ENCODE measurements at regions not wholly inside any gene's neighbourhood (a gene's known extent, or its start where the extent isn't known, plus 50 kb on each side); places are given as distances from the start of the nearest gene placed in this dataset.

DNA sequence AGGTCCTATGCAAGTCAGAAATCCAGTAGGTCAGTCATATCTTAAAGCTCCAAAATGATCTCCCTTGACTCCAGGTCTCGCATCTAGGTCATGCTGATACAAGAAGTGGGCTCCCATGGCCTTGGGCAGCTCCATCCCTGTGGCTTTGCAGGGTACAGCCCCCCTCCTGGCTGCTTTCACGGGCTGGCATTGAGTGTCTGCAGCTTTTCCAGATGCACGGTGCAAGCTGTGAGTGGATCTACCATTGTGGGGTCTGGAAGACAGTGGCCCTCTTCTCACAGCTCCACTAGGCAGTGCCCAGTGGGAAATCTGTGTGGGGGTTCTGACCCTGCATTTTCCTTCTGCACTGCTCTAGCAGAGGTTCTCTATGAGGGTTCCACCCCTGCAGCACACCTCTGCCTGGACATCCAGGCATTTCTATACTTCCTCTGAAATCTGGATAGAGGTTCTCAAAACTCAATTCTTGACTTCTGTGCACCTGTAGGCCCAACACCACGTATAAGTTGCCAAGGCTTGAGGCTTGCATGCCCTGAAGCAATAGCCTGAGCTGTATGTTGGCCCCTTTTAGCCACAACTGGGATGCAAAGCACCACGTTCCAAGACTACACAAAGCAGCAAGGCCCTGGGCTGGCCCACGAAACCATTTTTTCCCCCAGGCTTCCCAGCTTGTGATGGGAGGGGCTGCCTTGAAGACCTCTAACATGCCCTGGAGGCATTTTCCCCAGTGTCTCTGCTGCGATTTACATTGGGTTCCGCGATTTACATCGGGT lies 472.7 kb downstream of the NPHP4 start:
- DNase-seq (ENCODE audit: extremely low spot score), result no peak
- ChIA-PET CTCF (no interaction called here), POLR2A (no interaction called here)
- TF ChIP-seq FOXA1 (IDR thresholded peaks at IDR 0.05) (no peak), FOXK2 (IDR thresholded peaks at IDR 0.05) (no peak), ARNT (IDR thresholded peaks at IDR 0.05) (no peak), TARDBP (IDR thresholded peaks at IDR 0.05) (no peak)
- TF ChIP-seq, protein P1, sequence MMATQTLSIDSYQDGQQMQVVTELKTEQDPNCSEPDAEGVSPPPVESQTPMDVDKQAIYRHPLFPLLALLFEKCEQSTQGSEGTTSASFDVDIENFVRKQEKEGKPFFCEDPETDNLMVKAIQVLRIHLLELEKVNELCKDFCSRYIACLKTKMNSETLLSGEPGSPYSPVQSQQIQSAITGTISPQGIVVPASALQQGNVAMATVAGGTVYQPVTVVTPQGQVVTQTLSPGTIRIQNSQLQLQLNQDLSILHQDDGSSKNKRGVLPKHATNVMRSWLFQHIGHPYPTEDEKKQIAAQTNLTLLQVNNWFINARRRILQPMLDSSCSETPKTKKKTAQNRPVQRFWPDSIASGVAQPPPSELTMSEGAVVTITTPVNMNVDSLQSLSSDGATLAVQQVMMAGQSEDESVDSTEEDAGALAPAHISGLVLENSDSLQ (IDR thresholded peaks at IDR 0.05), result no peak

DNA sequence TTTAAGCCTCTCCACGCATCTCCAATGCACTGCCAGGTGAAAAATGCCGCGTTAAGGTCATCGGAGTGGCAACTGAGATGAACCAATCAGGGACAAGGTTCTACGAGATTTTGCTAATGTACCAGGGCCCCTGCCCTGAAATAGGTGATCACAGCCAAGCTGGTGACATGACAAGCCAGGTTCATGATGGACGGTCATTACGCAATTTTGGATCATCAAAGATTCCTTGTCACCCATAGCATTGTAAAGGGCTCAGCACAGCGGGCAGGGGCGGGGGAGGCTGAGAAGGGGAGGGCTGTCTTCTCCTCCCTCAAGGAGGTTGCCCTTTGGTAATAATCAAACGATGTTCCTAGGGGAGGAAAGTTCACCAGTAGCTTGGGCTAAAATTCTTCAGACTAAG lies 475.5 kb downstream of the NPHP4 start:
- ChIA-PET CTCF (no interaction called here), POLR2A (no interaction called here)
- no peak for DNase-seq (ENCODE audit: extremely low spot score)
- TF ChIP-seq NFRKB (IDR thresholded peaks at IDR 0.05), result no peak
- TF ChIP-seq, protein P1 (IDR thresholded peaks at IDR 0.05), result no peak
- no peak for TF ChIP-seq FOXM1 (IDR thresholded peaks at IDR 0.05; ENCODE audit: borderline replicate concordance)
- TF ChIP-seq HDGF (IDR thresholded peaks at IDR 0.05; ENCODE audit: borderline replicate concordance), result no peak
- TF ChIP-seq BHLHE40 (IDR thresholded peaks at IDR 0.05; ENCODE audit: borderline replicate concordance), result no peak
- TF ChIP-seq TARDBP (IDR thresholded peaks at IDR 0.05), result no peak
- TF ChIP-seq FOXK2 (IDR thresholded peaks at IDR 0.05), result no peak
- no peak for TF ChIP-seq CTBP1 (IDR thresholded peaks at IDR 0.05; ENCODE audit: borderline replicate concordance)
- TF ChIP-seq FOXA1 (IDR thresholded peaks at IDR 0.05), result no peak
- no peak for TF ChIP-seq LEF1 (IDR thresholded peaks at IDR 0.05; ENCODE audit: borderline replicate concordance)
- no peak for TF ChIP-seq L3MBTL2 (conservative IDR thresholded peaks at IDR 0.05)
- TF ChIP-seq ELF4 (IDR thresholded peaks at IDR 0.05), result no peak
- no peak for TF ChIP-seq SP1 (IDR thresholded peaks at IDR 0.05)

DNA sequence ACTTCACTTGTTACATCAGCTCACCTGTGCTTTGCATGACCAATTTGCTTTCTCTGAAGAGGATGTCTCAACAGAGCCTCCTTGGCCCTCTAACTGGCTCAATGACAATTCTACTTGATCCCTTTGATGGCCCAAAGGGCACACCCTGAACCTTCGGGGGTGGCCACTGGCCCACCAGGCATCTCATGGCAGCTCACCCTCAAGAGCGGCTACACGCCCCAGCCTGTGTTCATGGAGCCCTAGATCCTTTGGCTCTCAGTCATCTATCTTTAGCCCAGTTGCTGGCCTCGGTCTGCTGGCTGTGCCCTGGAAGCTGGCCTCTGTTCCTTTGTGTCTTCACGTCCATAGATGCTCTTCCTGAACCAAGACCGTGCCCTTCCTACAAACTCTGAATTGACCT lies 476.7 kb downstream of the NPHP4 start:
- DNase-seq (ENCODE audit: extremely low spot score), result no peak
- ChIA-PET POLR2A (no interaction called here), CTCF (interaction anchor here (0.6 kb wide), 1 partner anchor 1409 kb away, joined by 5 read pairs; no protein-coding TSS in a partner anchor)
- no peak for TF ChIP-seq FOXA1 (IDR thresholded peaks at IDR 0.05)
- no peak for TF ChIP-seq ELF4 (IDR thresholded peaks at IDR 0.05)
- TF ChIP-seq ARNT (IDR thresholded peaks at IDR 0.05), result no peak
- no peak for TF ChIP-seq FOXM1 (IDR thresholded peaks at IDR 0.05; ENCODE audit: borderline replicate concordance)
- no peak for TF ChIP-seq LEF1 (IDR thresholded peaks at IDR 0.05; ENCODE audit: borderline replicate concordance)
- no peak for TF ChIP-seq FOXK2 (IDR thresholded peaks at IDR 0.05)
- TF ChIP-seq TARDBP (IDR thresholded peaks at IDR 0.05), result no peak
- TF ChIP-seq BHLHE40 (IDR thresholded peaks at IDR 0.05; ENCODE audit: borderline replicate concordance), result no peak
- no peak for TF ChIP-seq ZNF384 (IDR thresholded peaks at IDR 0.05)
- no peak for TF ChIP-seq HDGF (IDR thresholded peaks at IDR 0.05; ENCODE audit: borderline replicate concordance)

DNA sequence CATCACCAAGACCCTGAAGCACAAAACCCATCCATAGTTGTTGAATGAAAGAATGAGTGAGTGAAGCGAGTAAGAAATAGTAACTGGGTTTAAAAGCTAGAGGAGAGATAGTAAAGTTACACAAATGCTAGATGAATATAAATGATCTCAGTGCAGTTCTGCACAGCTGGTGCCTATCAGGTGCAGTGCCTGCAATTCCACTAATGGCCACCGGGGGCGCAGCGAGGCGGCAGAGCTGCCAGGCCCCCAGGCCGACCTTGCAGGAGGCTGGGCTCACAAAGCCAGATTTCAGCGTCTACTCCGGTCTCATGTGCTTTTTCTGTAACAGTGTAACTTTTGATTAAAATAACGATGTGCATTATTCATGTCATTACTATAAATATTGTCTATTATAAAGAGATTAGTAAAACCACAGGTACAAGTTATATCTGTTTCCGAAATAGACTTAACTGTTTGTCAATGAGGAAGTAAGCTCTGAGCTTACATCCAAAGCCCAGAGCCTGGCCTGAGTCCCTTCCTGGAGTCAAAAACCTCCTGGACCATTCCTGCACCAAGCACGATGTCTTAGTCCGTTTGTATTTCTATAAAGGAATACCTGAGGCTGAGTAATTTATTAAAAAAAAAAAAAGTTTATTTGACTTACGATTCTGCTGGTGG lies 477.6 kb downstream of the NPHP4 start:
- peak; percentile 84 for DNase-seq (ENCODE audit: extremely low spot score)
- CTCF ChIA-PET, result interaction anchor here (0.6 to 0.8 kb wide), 3 partner anchors 8 to 286 kb away, joined by 3 read pairs; no protein-coding TSS in a partner anchor
- TF ChIP-seq BHLHE40 (IDR thresholded peaks at IDR 0.05; ENCODE audit: borderline replicate concordance) (no peak), TARDBP (IDR thresholded peaks at IDR 0.05) (no peak), SUZ12 (IDR thresholded peaks at IDR 0.05) (no peak), HDGF (IDR thresholded peaks at IDR 0.05; ENCODE audit: borderline replicate concordance) (no peak), SP1 (IDR thresholded peaks at IDR 0.05) (no peak), L3MBTL2 (conservative IDR thresholded peaks at IDR 0.05) (no peak), FOXM1 (IDR thresholded peaks at IDR 0.05; ENCODE audit: borderline replicate concordance) (no peak), FOXK2 (IDR thresholded peaks at IDR 0.05) (no peak), LEF1 (IDR thresholded peaks at IDR 0.05; ENCODE audit: borderline replicate concordance) (no peak), ELF4 (IDR thresholded peaks at IDR 0.05) (no peak), CTBP1 (IDR thresholded peaks at IDR 0.05; ENCODE audit: borderline replicate concordance) (no peak), FOXA1 (IDR thresholded peaks at IDR 0.05) (no peak), ZNF384 (IDR thresholded peaks at IDR 0.05) (no peak)
- TF ChIP-seq, protein P1 (IDR thresholded peaks at IDR 0.05), result no peak
- POLR2A ChIA-PET, result no interaction called here

DNA sequence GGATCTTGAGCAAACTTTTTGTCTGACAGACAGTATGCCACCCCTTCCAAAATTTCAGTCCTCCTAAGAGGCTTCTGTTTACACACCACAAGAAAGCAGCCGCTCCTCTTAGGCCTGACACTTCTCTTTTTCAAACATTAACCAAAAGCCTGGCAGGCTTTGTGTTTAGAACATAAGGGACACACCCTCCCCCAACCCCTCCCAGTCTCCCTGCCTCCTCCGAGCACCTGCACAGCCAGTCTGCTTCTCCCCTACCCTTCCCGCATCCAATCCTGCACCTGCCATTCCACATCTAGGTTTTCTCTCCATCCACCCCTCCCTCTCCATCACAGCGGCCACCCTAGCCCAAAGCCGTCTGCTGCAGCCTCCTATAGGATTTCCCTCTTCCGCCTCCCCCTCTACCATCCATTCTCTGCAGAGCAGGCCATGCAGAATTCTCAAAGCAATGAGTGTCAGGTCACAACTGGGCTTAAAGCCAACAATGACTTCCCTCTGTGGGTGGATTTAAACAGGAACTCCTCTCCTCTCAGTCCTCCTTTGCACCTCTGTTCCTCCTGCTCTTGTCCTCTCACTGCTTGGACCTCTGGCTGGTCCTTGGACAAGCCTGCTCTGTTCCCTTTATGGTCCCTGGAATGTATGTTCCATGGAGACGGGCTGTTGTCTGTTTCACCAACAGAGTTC lies 478.2 kb downstream of the NPHP4 start:
- CTCF ChIA-PET, result interaction anchor here (0.6 to 0.8 kb wide), 2 partner anchors 7 to 107 kb away, joined by 3 read pairs; no protein-coding TSS in a partner anchor
- no peak for TF ChIP-seq NFRKB (IDR thresholded peaks at IDR 0.05)
- TF ChIP-seq LEF1 (IDR thresholded peaks at IDR 0.05; ENCODE audit: borderline replicate concordance), result no peak
- TF ChIP-seq FOXA1 (IDR thresholded peaks at IDR 0.05), result no peak
- TF ChIP-seq, protein P1 (IDR thresholded peaks at IDR 0.05), result no peak
- no peak for TF ChIP-seq ZNF384 (IDR thresholded peaks at IDR 0.05)
- POLR2A ChIA-PET, result no interaction called here
- no peak for DNase-seq (ENCODE audit: extremely low spot score)

Data from HEK293T (cell line).